Fibroblast of pulmonary artery (primary cell): ENCODE measurements at regions not wholly inside any gene's neighbourhood (a gene's known extent, or its start where the extent isn't known, plus 50 kb on each side); places are given as distances from the start of the nearest gene placed in this dataset.

Source experiments
- DNase-seq: peaks from one replicate; pipeline ENCODE4 v3.0.0-alpha.2; 2010; ENCODE audit warnings: low read depth
- H3K4me3 ChIP-seq: replicated peaks from 2 replicates; pipeline ENCODE4 v1.5.1; 2011; ENCODE audit warnings: low read depth, mild to moderate bottlenecking, control low read depth, low read length, moderate library complexity
- TF ChIP-seq, protein P1 (sequence below): IDR thresholded peaks from 2 replicates; pipeline ENCODE4 v1.5.1; 2011; ENCODE audit warnings: mild to moderate bottlenecking, control low read depth, low read length, inconsistent platforms; ENCODE audit errors: missing control alignments

DNA sequence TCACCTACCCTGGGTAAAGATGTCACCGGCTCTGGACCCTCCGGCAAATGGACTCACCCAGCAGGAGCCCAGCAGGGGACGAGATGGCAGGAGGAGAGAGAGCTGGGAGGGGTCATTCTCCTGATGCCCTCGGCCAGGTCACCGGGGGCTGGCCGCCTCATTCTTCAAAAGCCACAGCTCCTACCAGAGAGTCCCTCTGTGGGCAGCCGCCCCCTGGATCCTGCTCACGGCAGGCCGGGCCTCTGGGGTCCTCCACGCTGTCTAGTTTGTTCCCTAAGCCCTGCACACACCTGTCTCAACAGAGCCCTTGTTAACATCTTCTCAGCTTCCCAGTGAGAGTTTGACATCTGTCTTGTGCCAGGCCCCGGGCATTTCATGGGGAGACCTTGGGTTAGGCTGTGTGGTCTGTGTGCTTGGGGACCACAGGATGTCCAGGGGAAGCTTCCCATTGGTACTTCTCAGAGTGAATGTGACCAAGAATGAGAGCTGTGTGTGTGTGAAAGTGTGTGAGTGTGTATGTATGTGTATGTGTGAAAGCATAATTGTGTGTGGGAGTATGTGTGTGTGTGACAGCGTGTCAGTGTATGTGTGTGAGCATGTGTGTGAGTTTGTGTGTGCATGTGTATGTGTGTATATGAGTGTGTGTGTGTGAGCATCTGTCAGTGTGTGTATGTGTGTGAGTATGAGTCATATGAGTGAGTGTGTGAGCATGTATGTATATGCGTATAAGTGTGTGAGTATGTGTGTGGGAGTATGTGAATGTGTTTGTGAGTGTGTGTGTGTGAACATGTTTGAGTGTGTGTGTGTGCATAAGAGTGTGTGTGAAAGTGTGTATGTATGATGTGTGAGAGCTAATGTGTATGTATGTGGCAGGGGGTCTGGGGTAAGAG is 65.5 kb upstream of the BCO1 start:
- DNase-seq: no peak
- H3K4me3 ChIP-seq: no peak overlapping the region
- TF ChIP-seq, protein P1, sequence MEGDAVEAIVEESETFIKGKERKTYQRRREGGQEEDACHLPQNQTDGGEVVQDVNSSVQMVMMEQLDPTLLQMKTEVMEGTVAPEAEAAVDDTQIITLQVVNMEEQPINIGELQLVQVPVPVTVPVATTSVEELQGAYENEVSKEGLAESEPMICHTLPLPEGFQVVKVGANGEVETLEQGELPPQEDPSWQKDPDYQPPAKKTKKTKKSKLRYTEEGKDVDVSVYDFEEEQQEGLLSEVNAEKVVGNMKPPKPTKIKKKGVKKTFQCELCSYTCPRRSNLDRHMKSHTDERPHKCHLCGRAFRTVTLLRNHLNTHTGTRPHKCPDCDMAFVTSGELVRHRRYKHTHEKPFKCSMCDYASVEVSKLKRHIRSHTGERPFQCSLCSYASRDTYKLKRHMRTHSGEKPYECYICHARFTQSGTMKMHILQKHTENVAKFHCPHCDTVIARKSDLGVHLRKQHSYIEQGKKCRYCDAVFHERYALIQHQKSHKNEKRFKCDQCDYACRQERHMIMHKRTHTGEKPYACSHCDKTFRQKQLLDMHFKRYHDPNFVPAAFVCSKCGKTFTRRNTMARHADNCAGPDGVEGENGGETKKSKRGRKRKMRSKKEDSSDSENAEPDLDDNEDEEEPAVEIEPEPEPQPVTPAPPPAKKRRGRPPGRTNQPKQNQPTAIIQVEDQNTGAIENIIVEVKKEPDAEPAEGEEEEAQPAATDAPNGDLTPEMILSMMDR: no peak

DNA sequence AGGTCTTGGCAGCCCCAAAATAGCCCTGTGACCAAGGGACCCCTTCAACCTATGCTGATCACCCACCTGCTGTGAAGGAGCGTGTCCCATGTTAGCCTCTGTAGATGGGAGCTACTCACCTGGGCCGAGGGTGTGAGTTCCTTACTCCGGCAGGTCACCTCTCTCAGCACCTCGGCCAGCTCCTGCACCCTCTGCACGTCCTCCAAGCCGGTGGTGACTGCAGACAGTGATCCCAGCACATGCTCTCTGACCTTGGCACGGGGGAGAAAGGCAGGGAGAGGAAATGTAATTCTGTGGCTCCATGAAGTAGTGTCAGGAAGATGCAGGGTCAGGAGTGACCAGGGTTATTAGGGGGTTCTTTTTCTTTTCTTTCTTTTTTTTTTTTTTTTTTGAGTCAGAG is 67.7 kb upstream of the BCO1 start:
- DNase-seq: no peak
- no peak overlapping the region for H3K4me3 ChIP-seq
- TF ChIP-seq, protein P1: no peak

DNA sequence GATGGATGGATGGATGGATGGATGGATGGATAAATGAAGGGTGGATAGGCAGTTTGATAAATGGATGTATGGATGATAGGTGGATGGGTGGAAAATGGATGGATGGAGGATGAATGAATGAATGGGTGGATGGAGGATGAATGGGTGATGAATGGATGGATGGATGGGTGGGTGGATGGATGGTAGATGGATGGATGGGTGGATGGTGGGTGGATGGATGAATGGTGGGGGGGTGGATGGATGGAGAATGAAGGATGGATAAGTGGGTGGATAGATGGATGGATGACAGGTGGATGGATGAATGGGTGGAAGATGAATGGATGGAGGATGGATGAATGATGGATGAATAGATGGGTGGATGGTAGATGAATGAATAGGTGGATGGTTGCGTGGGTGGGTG is 70.1 kb upstream of the BCO1 start:
- TF ChIP-seq, protein P1: no peak
- no peak for DNase-seq
- no peak overlapping the region for H3K4me3 ChIP-seq

DNA sequence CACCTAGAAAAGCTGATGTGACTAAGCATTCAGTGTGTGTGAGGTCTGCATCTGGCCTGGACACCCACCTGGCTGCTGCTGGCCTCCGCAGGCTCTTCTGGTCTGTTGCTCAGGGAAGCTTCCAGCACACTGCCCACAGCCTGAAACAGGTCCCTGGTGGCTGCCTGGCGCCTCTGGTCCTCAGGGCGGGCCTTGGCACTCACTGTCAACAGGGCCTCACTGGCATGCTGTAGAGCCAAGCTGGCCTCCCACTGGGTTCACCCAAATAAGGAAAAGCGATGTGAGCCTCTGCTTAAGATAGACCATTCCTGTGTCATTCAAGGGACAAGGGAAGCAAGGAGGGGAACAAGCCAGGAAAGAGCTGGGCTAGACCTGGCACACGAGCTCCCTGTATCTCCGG is 70.6 kb upstream of the BCO1 start:
- no peak overlapping the region for H3K4me3 ChIP-seq
- no peak for DNase-seq
- TF ChIP-seq, protein P1: no peak

DNA sequence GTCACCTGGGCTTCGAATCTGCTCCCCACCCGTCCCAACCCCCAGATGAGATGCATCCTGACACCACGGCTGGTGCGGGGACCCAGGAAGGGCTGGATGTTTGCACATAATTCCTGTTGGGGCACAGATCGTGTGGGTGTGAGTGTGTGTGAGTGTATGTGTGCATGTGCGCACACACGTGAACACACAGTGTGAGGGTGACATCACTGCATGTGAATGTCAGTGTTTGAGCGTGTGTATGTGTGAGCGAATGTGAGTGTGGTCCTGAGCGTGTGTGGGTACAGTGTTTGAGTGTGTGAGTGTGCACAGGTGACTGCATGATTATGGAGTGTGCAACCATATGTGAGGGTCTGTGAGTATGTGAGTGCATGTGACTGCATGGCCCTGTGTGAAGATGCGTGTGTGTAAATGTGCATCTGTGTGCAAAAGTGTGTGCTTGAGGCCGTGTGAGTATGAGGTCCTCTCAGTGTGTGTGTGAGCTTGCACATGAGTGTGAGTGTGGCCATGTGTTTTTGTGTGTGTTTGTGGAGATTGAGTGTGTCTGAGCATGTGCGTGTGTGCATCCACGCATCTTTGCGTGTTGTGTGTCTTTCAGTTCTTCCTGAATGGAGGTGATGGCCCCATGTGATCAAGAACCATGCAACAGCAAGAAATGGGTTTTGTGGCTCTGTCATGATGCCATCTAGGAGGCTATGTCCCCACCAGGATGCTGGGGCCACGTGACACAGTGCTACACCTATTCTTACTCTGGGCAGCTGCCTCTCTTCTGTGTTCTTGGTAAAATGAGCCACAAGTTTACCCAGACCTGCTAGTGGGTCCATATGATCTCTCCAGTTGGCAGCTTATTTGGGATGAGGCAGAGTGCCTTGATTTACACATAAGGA is 70.5 kb upstream of the GCSH start:
- no peak overlapping the region for H3K4me3 ChIP-seq
- no peak for DNase-seq
- TF ChIP-seq, protein P1: no peak

- TF ChIP-seq, protein P1: no peak
- no peak overlapping the region for H3K4me3 ChIP-seq
- DNase-seq: no peak
Observed at GRCh38 chr16:81165411-81166097, 69.4 kb upstream of the GCSH start.
